ENCODE measurements at regions not wholly inside any gene's neighbourhood (a gene's known extent, or its start where the extent isn't known, plus 50 kb on each side); places are given as distances from the start of the nearest gene placed in this dataset.

- no peak for DNase-seq (ENCODE audit: low read depth)
Measured at GRCh38 chr6:1087154-1087843, 224.6 kb upstream of the FOXQ1 start.

GRCh38 chr6:1086446-1087153 is 225.3 kb upstream of the FOXQ1 start:
- DNase-seq (ENCODE audit: low read depth): no peak

- DNase-seq (ENCODE audit: low read depth): peak; percentile 58
Measured at GRCh38 chr6:1082285-1082935, 229.5 kb upstream of the FOXQ1 start.

DNA sequence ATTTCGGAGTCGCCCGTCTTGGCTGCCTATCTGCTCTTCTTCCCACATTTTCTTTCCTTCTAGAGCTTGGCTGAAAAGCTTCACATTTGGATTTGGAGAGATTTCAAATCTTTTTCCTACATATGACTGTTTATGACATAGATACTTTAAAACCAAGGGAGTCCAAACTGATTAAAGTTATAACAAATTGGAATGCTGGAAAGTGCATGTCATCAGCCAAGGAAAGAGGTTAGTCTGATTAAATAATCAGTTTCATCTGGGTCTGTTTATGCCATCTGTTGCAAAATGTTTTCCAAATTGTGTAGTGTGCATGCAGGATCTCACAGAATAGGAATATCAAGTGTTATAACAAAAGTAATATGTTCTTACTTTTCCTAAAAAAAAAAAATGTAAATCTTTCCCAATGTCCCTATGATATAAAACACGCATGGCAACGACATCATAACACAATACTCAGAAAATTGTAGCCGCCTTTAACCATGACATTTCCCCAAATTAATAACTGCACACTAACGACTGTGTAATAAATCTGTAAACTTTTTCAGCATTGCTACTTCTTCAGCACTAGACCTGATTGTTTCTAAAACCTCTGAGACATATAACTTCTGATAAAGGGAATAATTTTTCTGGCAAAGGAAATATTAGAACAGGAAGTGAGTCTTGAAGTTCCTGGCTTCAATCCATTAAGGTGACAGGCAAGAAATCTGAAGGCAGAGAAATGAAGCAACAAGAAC is 230.2 kb upstream of the FOXQ1 start:
- peak; percentile 24 for DNase-seq (ENCODE audit: low read depth)

- DNase-seq (ENCODE audit: low read depth): no peak
Measured at GRCh38 chr6:1080453-1081337, 231.2 kb upstream of the FOXQ1 start.

GRCh38 chr6:1079525-1079924 is 232.4 kb upstream of the FOXQ1 start:
- no peak for DNase-seq (ENCODE audit: low read depth)

DNA sequence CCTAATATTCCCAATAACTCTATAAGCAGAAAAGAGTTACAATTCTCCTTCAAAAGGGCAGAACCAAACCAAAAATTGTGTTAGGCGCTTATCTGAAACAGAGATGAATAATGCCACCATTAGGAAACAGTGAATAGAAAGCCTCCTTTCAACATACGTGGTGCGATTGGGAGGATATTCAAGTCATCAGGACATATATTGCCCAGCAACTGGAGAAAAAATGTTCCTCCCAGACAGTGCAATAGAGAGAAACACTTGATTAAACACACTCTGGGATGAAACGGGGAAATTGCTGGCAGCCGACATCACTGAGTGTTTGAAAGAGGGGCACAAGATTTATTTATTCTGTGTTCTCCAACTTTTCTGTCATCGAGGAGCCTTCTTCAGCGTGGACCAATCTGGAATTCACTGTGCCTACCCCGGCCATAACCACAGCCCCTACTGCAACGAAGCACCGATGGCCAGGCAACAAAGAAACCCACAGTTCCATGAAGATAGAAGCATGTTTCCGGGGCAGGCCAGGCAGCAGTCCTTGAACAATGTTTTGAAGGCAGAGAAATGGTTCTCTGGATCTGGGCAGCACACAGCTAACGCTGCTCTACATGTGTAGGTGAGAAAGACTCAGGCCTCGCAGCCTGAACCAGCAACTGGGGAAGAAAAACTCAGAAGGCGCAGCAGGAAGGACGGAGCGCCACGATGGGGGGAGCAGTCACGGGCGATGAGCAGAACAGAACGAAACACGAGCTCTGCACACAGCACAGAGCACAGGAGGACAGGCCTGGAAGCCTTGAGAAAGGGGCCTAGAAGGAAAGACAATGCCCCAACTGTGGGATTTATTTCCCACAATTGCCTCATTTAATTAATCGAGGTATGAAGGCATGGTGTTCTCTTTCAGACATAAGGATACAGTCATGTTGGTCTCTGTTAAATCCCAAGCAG is 234.2 kb upstream of the FOXQ1 start:
- DNase-seq (ENCODE audit: low read depth): no peak

DNA sequence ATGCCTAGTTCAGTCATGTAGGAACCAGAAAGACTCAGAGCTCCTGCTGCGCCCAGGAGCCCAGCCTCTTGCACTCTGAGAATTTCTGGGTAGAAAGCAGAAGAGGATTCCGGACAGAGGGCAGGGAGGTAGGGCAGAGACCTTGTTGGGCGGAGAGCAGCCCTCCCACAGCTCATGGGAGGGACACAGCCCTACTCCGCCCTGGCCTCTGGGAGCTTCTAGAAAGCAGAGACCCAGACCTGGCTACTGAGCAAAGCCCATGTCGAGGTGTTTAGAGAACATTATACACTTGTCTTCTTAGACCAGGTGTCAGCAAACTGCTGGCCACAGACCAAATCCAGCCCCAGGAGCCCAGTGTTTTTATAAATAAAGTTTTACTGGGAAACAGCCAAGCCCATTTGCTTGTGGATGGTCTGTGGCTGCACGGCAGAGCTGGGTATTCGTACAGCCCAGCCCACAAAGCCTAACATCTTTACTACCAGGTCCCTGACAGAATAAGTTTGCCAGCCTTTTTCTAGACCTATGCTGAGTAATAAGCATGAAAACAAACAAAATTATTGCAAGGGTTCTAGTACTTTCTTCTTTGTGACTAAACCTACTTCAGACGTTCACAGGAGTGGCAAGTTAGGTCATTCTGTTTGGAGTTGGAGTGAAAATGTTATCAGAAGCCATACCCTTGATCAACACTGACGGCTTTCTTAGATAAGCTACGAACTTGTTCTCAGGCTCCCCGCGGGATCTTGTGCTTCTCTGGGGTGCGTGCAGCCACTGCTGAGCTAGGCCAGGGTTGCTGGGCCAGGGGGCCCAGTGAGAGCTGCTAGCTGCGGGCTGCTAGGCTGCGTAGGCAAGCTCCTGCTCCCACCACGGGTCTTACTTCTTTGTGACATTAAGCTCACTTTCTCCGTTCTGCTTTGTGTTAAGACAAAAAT is 235.1 kb upstream of the FOXQ1 start:
- DNase-seq (ENCODE audit: low read depth): no peak

DNA sequence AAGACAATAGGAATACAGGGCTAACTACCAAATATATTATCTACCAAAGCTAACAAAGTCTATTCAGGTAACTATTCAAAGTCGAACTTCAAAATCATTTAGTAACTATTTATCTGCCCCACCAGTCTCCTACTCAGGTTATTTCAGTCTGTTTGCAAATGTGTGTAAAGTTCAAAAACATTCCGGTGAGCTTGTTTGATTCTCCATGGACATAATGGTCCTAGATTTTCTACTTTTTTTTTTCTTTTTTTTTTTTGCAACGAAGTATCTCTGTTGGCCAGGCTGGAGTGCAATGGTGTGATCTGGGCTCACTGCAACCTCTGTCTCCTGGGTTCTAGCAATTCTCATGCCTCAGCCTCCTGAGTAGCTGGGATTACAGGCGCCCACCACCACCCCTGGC is 236.0 kb upstream of the FOXQ1 start:
- DNase-seq (ENCODE audit: low read depth): no peak

- DNase-seq (ENCODE audit: low read depth): no peak
Measured at GRCh38 chr6:1075444-1075843, 236.5 kb upstream of the FOXQ1 start.

DNA sequence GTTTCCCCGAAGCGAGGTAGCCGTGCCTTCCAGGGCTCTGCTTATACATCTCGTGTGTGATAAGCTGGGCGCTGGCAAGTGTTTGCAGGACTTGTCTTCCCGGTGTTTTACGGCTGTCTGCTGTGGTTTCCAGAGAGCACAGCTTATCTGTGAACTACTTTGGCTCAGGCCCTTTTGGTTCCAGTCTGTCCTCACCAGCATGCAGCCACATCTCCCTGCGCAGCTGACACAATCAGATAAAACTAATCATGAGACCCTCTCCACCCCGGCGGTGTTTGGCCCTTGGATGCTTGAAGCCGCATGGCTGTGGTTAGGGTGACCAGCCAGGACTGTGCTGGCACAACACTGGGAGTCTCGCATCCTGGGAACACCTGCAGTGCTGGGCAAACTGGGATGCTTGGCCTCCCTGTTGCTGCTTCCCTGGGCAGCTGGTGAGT is 241.8 kb upstream of the FOXQ1 start:
- DNase-seq (ENCODE audit: low read depth): no peak

- no peak for DNase-seq (ENCODE audit: low read depth)
Measured at GRCh38 chr6:1068905-1069304, 243.0 kb upstream of the FOXQ1 start.

DNA sequence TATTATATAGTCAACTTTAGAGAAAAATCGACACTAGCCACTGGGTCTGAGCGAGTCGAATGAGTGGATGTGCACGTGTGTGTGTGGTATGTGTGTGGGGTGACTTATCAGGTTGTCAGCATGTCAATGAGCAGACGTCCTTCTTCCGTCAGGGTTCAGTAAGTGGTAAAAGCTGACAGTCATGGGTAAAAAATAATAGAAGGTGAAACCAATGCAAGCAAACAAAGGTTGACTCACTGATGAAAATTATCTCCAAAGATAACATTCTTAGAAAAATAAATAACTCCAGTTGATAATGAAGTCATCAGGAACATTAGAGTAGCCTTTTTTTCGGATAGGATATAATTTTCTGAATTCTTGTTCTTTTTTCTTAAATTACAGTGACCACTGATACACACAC is 243.8 kb upstream of the FOXQ1 start:
- DNase-seq (ENCODE audit: low read depth): no peak

DNA sequence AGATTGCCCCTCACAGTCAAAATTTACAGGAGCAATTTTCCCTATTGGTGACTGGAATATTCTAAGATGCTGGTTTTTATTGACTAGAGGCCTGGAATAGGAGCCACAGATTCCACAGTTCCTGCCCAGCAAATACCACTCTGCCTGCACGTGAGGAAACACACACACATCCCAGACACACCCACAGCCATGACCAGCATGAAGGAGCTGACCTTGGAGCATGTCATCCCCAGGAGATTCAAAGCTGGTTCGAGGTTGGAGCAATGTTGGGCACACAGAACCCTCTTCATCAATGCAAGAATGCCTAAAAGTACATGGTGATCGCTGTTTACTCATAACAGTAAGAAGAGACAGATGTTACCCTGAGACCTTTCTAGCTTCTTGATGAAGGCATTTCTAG is 244.6 kb upstream of the FOXQ1 start:
- DNase-seq (ENCODE audit: low read depth): no peak

GRCh38 chr6:1066449-1067090 is 245.3 kb upstream of the FOXQ1 start:
- DNase-seq (ENCODE audit: low read depth): no peak

- no peak for DNase-seq (ENCODE audit: low read depth)
Measured at GRCh38 chr6:1065986-1066385, 245.9 kb upstream of the FOXQ1 start.

GRCh38 chr6:1063671-1064355 is 248.1 kb upstream of the FOXQ1 start:
- DNase-seq (ENCODE audit: low read depth): no peak
